ENCODE measurements at regions not wholly inside any gene's neighbourhood (a gene's known extent, or its start where the extent isn't known, plus 50 kb on each side); places are given as distances from the start of the nearest gene placed in this dataset.

DNA sequence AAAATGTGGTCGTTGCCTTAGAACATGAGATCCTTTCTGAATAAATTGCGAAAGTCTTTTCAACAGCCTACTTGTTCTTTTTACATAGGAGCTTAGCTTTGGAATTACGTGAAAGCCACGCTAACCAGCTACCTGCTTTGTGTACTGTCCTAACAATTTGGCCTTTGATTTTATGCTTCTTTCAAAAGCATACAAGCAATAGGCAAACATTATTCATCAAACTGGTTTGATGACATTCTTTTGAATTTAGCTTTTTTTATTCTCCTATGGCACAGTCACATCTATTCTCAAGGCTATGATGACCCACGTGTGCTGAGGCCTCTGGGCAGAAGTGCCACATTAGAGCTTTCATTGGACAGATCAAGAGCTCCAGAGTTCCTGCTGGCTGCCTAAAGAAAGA lies 178.0 kb upstream of the DPT start:
- intact Hi-C loops (cut with DNase I), result no loop called here
- H3K4me1 ChIP-seq, result no peaks in the 10 kb centered on the region
- no peak for DNase-seq (ENCODE audit: extremely low spot score in 2 of 2)
- H3K27ac ChIP-seq, result no peak overlapping the region
- TF ChIP-seq POLR2AphosphoS5 (IDR thresholded peaks at IDR 0.05; ENCODE audit: insufficient read depth in 1 of 2, low read depth in 1 of 2), result no peak
- no peaks in the 10 kb centered on the region for H3K9me3 ChIP-seq
- H3K27me3 ChIP-seq, result no peaks in the 10 kb centered on the region
- no peaks in the 10 kb centered on the region for H3K36me3 ChIP-seq
- no peak overlapping the region for H3K4me3 ChIP-seq

- H3K27me3 ChIP-seq, result no peaks in the 10 kb centered on the region
- H3K36me3 ChIP-seq, result no peaks in the 10 kb centered on the region
- no peaks in the 10 kb centered on the region for H3K9me3 ChIP-seq
- no peak for DNase-seq (ENCODE audit: extremely low spot score in 2 of 2)
- no peak overlapping the region for H3K27ac ChIP-seq
- TF ChIP-seq POLR2A (IDR thresholded peaks at IDR 0.05) (no peak), POLR2AphosphoS5 (IDR thresholded peaks at IDR 0.05; ENCODE audit: insufficient read depth in 1 of 2, low read depth in 1 of 2) (no peak), CTCF (IDR thresholded peaks at IDR 0.05) (no peak)
- no peaks in the 10 kb centered on the region for H3K4me1 ChIP-seq
- no peak overlapping the region for H3K4me3 ChIP-seq
- intact Hi-C loops (cut with DNase I), result no loop called here
Measured at GRCh38 chr1:168907786-168908348, 178.9 kb upstream of the DPT start.

- intact Hi-C loops (cut with DNase I), result no loop called here
- no peaks in the 10 kb centered on the region for H3K4me1 ChIP-seq
- no peak for TF ChIP-seq POLR2A (IDR thresholded peaks at IDR 0.05)
- TF ChIP-seq POLR2AphosphoS5 (IDR thresholded peaks at IDR 0.05; ENCODE audit: insufficient read depth in 1 of 2, low read depth in 1 of 2), result no peak
- no peak for TF ChIP-seq CTCF (IDR thresholded peaks at IDR 0.05)
- no peak overlapping the region for H3K4me3 ChIP-seq
- no peak overlapping the region for H3K27ac ChIP-seq
- H3K36me3 ChIP-seq, result no peaks in the 10 kb centered on the region
- no peak for DNase-seq (ENCODE audit: extremely low spot score in 2 of 2)
- H3K27me3 ChIP-seq, result no peaks in the 10 kb centered on the region
- H3K9me3 ChIP-seq, result no peaks in the 10 kb centered on the region
Measured at GRCh38 chr1:168910403-168910802, 181.4 kb upstream of the DPT start.

DNA sequence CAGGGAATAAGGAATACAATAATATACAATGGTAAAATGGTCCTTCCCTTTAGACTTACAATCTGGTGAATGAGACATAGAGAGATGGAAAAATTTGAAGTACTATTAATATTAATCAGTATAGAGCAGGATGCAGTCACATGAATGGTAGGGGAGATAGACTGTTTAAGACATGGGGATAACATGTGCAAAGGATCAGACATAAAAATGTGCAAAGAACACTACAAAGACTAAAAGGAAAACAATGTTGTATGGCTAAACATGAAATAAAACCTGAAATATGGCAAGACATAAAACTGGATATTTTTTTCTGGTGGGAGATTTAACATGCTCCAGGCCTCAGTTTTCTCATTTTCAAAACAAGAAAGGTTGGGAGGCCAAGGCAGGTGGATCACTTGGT lies 182.4 kb upstream of the DPT start:
- no peaks in the 10 kb centered on the region for H3K27me3 ChIP-seq
- intact Hi-C loops (cut with DNase I), result no loop called here

DNA sequence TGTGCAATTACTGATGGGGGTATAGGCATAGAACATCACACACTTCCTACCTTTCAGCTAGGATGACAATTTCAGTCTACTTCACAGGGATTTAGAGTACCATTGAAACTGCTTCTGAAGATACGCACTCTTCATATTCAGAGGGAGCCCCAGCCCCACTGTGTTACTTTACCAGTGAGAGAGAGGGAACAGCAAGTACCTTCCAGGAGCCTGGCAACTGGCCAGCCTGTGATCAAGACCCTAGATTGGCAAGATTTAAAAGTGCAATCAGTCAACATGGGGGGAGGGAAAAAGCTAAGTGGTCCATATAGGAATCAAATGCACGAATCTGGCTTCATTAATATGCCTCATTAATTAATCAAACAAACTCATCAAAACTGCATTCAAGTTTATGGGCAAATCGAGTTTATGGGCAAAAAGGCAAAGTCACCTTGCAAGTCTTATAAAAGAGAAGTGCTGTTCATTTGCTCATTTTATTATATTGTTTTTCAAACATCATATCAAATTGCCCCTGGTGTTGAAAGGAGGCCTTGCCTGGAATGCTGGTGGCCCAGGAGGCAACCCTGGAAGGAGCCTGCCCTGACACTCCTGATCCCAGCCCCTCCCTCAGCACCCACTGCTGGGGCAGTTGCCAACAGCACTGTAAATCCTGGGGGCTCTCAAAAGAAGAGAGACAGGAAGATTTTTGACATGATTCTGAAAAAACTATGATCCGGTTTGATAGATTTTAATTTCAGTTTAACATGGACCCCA lies 184.9 kb upstream of the DPT start:
- no peak for TF ChIP-seq POLR2A (IDR thresholded peaks at IDR 0.05)
- no peak for TF ChIP-seq CTCF (IDR thresholded peaks at IDR 0.05)
- TF ChIP-seq POLR2AphosphoS5 (IDR thresholded peaks at IDR 0.05; ENCODE audit: insufficient read depth in 1 of 2, low read depth in 1 of 2), result no peak
- H3K27me3 ChIP-seq, result no peaks in the 10 kb centered on the region

More for the DNA sequence above, 182.4 kb upstream of the DPT start:
- H3K4me3 ChIP-seq, result no peak overlapping the region
- H3K9me3 ChIP-seq, result no peaks in the 10 kb centered on the region
- TF ChIP-seq POLR2AphosphoS5 (IDR thresholded peaks at IDR 0.05; ENCODE audit: insufficient read depth in 1 of 2, low read depth in 1 of 2) (no peak), POLR2A (IDR thresholded peaks at IDR 0.05) (no peak), CTCF (IDR thresholded peaks at IDR 0.05) (no peak)
- H3K4me1 ChIP-seq, result no peaks in the 10 kb centered on the region
- DNase-seq (ENCODE audit: extremely low spot score in 2 of 2), result no peak
- H3K27ac ChIP-seq, result no peak overlapping the region
- no peaks in the 10 kb centered on the region for H3K36me3 ChIP-seq

More for the DNA sequence above, 184.9 kb upstream of the DPT start:
- no peaks in the 10 kb centered on the region for H3K9me3 ChIP-seq
- no peak for DNase-seq (ENCODE audit: extremely low spot score in 2 of 2)
- no peak overlapping the region for H3K4me3 ChIP-seq
- no peaks in the 10 kb centered on the region for H3K4me1 ChIP-seq
- no peak overlapping the region for H3K27ac ChIP-seq
- intact Hi-C loops (cut with DNase I), result no loop called here
- H3K36me3 ChIP-seq, result no peaks in the 10 kb centered on the region
